ENCODE measurements at regions not wholly inside any gene's neighbourhood (a gene's known extent, or its start where the extent isn't known, plus 50 kb on each side); places are given as distances from the start of the nearest gene placed in this dataset.

GRCh38 chr15:59817053-59817452 is 127.9 kb upstream of the BNIP2 start:
- Histone ChIP-seq H3K4me3 (replicated peaks in 1 of 4; ENCODE audit: control extremely low read depth in 1 of 4, insufficient read depth in 1 of 4, low read depth in 3 of 4, low read length in 4 of 4) (no peak overlapping the region), H3K79me2 (ENCODE audit: control insufficient read depth, insufficient read depth, low read length) (no peaks in the 10 kb centered on the region), H3K4me1 (ENCODE audit: control insufficient read depth, extremely low read depth, insufficient read depth, low read length) (no peaks in the 10 kb centered on the region), H4K20me1 (ENCODE audit: control insufficient read depth, extremely low read depth, insufficient read depth, low read length) (no peaks in the 10 kb centered on the region), H3K27ac (ENCODE audit: insufficient read depth, low read length) (no peak overlapping the region), H3K36me3 (ENCODE audit: control insufficient read depth, insufficient read depth, low read length) (no peaks in the 10 kb centered on the region), H3K9ac (ENCODE audit: insufficient read depth, low read length) (no peak overlapping the region), H3K9me3 (ENCODE audit: control insufficient read depth, insufficient read depth, low read depth, low read length) (no peaks in the 10 kb centered on the region), H2AFZ (ENCODE audit: low read length) (no peak overlapping the region), H3K4me2 (ENCODE audit: extremely low read depth, insufficient read depth, low read length) (no peak overlapping the region), H3K27me3 (ENCODE audit: control insufficient read depth, insufficient read depth, low read length) (no peaks in the 10 kb centered on the region)
- no peak for DNase-seq (ENCODE audit: low read depth in 2 of 2)
- TF ChIP-seq CTCF (conservative IDR thresholded peaks at IDR 0.05 in 1 of 2, IDR thresholded peaks at IDR 0.05 in 1 of 2; ENCODE audit: low read depth in 1 of 2, low read length in 2 of 2) = no peak
- TF ChIP-seq EZH2 (IDR thresholded peaks at IDR 0.05; ENCODE audit: low read length, missing control alignments) = no peak

DNA sequence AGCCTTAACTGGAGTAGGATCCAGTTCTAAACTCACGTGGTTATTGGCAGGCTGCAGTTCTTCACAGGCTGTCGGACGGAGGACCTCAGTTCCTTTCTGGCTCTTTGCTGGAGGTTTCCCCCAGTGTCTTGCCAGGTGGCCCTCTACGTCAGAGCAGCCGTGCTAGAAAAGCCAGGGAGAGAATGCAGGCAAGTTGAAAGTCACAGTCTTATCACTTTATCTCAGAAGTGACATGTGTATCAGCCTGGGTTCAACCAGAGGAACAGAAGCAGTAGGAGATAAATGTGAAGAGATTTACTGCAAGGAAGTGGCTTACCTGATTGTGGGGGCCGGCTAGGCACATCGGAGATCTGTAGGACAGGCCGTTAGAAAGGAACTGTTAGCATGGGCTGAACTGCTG is 125.3 kb upstream of the BNIP2 start:
- TF ChIP-seq EZH2 (IDR thresholded peaks at IDR 0.05; ENCODE audit: low read length, missing control alignments) (no peak), CTCF (conservative IDR thresholded peaks at IDR 0.05 in 1 of 2, IDR thresholded peaks at IDR 0.05 in 1 of 2; ENCODE audit: low read depth in 1 of 2, low read length in 2 of 2) (no peak)
- Histone ChIP-seq H3K9ac (ENCODE audit: insufficient read depth, low read length) (no peak overlapping the region), H2AFZ (ENCODE audit: low read length) (no peak overlapping the region), H4K20me1 (ENCODE audit: control insufficient read depth, extremely low read depth, insufficient read depth, low read length) (no peaks in the 10 kb centered on the region), H3K27ac (ENCODE audit: insufficient read depth, low read length) (no peak overlapping the region), H3K27me3 (ENCODE audit: control insufficient read depth, insufficient read depth, low read length) (no peaks in the 10 kb centered on the region), H3K4me2 (ENCODE audit: extremely low read depth, insufficient read depth, low read length) (no peak overlapping the region), H3K79me2 (ENCODE audit: control insufficient read depth, insufficient read depth, low read length) (no peaks in the 10 kb centered on the region), H3K4me3 (replicated peaks in 1 of 4; ENCODE audit: control extremely low read depth in 1 of 4, insufficient read depth in 1 of 4, low read depth in 3 of 4, low read length in 4 of 4) (no peak overlapping the region), H3K9me3 (ENCODE audit: control insufficient read depth, insufficient read depth, low read depth, low read length) (no peaks in the 10 kb centered on the region), H3K4me1 (ENCODE audit: control insufficient read depth, extremely low read depth, insufficient read depth, low read length) (no peaks in the 10 kb centered on the region), H3K36me3 (ENCODE audit: control insufficient read depth, insufficient read depth, low read length) (no peaks in the 10 kb centered on the region)
- no peak for DNase-seq (ENCODE audit: low read depth in 2 of 2)

- Histone ChIP-seq H3K27ac (ENCODE audit: insufficient read depth, low read length) (no peak overlapping the region), H4K20me1 (ENCODE audit: control insufficient read depth, extremely low read depth, insufficient read depth, low read length) (no peaks in the 10 kb centered on the region), H2AFZ (ENCODE audit: low read length) (no peak overlapping the region), H3K4me3 (replicated peaks in 1 of 4; ENCODE audit: control extremely low read depth in 1 of 4, insufficient read depth in 1 of 4, low read depth in 3 of 4, low read length in 4 of 4) (no peak overlapping the region), H3K4me1 (ENCODE audit: control insufficient read depth, extremely low read depth, insufficient read depth, low read length) (no peaks in the 10 kb centered on the region), H3K36me3 (ENCODE audit: control insufficient read depth, insufficient read depth, low read length) (no peaks in the 10 kb centered on the region), H3K9me3 (ENCODE audit: control insufficient read depth, insufficient read depth, low read depth, low read length) (no peaks in the 10 kb centered on the region), H3K79me2 (ENCODE audit: control insufficient read depth, insufficient read depth, low read length) (no peaks in the 10 kb centered on the region), H3K9ac (ENCODE audit: insufficient read depth, low read length) (no peak overlapping the region), H3K4me2 (ENCODE audit: extremely low read depth, insufficient read depth, low read length) (no peak overlapping the region), H3K27me3 (ENCODE audit: control insufficient read depth, insufficient read depth, low read length) (no peaks in the 10 kb centered on the region)
- no peak for TF ChIP-seq CTCF (conservative IDR thresholded peaks at IDR 0.05 in 1 of 2, IDR thresholded peaks at IDR 0.05 in 1 of 2; ENCODE audit: low read depth in 1 of 2, low read length in 2 of 2)
- TF ChIP-seq EZH2 (IDR thresholded peaks at IDR 0.05; ENCODE audit: low read length, missing control alignments) = no peak
- no peak for DNase-seq (ENCODE audit: low read depth in 2 of 2)
Observed at GRCh38 chr15:59812889-59813288, 123.8 kb upstream of the BNIP2 start.

Data from fibroblast of lung (primary cell).